Stomach (tissue), 4 donors: ENCODE measurements at regions not wholly inside any gene's neighbourhood (a gene's known extent, or its start where the extent isn't known, plus 50 kb on each side); places are given as distances from the start of the nearest gene placed in this dataset.

ENCODE experiments used
- EP300 ChIP-seq: sonication (generic); formaldehyde crosslinking; IDR thresholded peaks from one replicate; pipeline ENCODE4 v1.6.1; 2017; ENCODE audit warnings: antibody characterized with exemption
- POLR2A ChIP-seq, 4 donors: fragments of 450-650 bp; IDR thresholded peaks; one replicate each; pipeline ENCODE4 v1.6.1; 2016; ENCODE audit warnings: antibody characterized with exemption in 4 of 4, control low read depth in 2 of 4, mild to moderate bottlenecking in 1 of 4, moderate library complexity in 1 of 4
- POLR2AphosphoS5 ChIP-seq, 3 donors: sonication (generic); formaldehyde crosslinking; IDR thresholded peaks; one replicate each; pipeline ENCODE4 v1.6.1; 2016; ENCODE audit warnings: antibody characterized with exemption in 3 of 3
- TF ChIP-seq, protein P1 (sequence below), 7 experiments: fragments of 450-650 bp in 4 of 7; fragments of 200-600 bp in 3 of 7; sonication (generic) in 3 of 7; IDR thresholded peaks; one replicate each; pipeline ENCODE4 v1.5.1; 2016 to 2019; ENCODE audit warnings: antibody characterized with exemption in 7 of 7, control low read depth in 2 of 7, mild to moderate bottlenecking in 1 of 7

DNA sequence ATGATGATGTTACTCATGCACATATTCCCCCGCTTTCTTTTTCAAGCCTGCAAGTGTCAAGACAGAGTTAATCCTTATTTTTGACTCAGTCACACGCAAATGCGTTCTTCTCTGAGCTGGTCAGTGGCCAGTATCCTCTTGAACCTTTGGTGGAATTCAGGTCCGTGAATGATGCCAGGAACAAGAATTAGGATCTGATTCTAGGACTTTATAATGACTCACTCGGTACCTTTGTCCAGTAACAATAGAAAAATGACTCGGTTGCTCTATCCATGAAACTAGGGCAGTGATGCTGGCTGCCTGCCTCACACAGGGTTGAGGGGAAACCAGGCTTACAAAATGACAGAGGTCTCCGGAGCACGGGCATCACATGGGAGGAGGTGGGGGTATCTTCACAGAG lies 185.8 kb upstream of the NUDT4 start:
- TF ChIP-seq POLR2AphosphoS5 (IDR thresholded peaks at IDR 0.05): peak in 1 of 3 donors; percentile 60
- TF ChIP-seq, protein P1, sequence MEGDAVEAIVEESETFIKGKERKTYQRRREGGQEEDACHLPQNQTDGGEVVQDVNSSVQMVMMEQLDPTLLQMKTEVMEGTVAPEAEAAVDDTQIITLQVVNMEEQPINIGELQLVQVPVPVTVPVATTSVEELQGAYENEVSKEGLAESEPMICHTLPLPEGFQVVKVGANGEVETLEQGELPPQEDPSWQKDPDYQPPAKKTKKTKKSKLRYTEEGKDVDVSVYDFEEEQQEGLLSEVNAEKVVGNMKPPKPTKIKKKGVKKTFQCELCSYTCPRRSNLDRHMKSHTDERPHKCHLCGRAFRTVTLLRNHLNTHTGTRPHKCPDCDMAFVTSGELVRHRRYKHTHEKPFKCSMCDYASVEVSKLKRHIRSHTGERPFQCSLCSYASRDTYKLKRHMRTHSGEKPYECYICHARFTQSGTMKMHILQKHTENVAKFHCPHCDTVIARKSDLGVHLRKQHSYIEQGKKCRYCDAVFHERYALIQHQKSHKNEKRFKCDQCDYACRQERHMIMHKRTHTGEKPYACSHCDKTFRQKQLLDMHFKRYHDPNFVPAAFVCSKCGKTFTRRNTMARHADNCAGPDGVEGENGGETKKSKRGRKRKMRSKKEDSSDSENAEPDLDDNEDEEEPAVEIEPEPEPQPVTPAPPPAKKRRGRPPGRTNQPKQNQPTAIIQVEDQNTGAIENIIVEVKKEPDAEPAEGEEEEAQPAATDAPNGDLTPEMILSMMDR (IDR thresholded peaks at IDR 0.05): no peak
- no peak for TF ChIP-seq POLR2A (IDR thresholded peaks at IDR 0.05)
- TF ChIP-seq EP300: no peak
